Glutamatergic neuron (in vitro differentiated cells): ENCODE measurements at regions not wholly inside any gene's neighbourhood (a gene's known extent, or its start where the extent isn't known, plus 50 kb on each side); places are given as distances from the start of the nearest gene placed in this dataset.

ENCODE experiments used
- DNase-seq: peaks from one replicate; pipeline ENCODE4 v3.0.0; 2022
- H3K27ac Mint-ChIP-seq: one replicate; pipeline ENCODE4 v1.8.0; 2020; ENCODE audit warnings: mild to moderate bottlenecking, mixed read lengths, inconsistent platforms; ENCODE audit not compliant: unreplicated experiment
- H3K27me3 Mint-ChIP-seq: one replicate; pipeline ENCODE4 v1.8.0; 2020; ENCODE audit warnings: mild to moderate bottlenecking, moderate library complexity, mixed read lengths, inconsistent platforms; ENCODE audit not compliant: unreplicated experiment
- H3K36me3 Mint-ChIP-seq: one replicate; pipeline ENCODE4 v1.8.0; 2020; ENCODE audit warnings: mild to moderate bottlenecking, mixed read lengths, inconsistent platforms; ENCODE audit not compliant: unreplicated experiment
- H3K4me1 Mint-ChIP-seq: one replicate; pipeline ENCODE4 v1.8.0; 2020; ENCODE audit warnings: mild to moderate bottlenecking, low read depth, mixed read lengths, inconsistent platforms; ENCODE audit not compliant: unreplicated experiment
- H3K4me3 Mint-ChIP-seq: one replicate; pipeline ENCODE4 v1.8.0; 2020; ENCODE audit warnings: mild to moderate bottlenecking, mixed read lengths, inconsistent platforms; ENCODE audit not compliant: unreplicated experiment
- H3K9me3 Mint-ChIP-seq: one replicate; pipeline ENCODE4 v1.8.0; 2020; ENCODE audit warnings: mild to moderate bottlenecking, moderate library complexity, mixed read lengths, inconsistent platforms; ENCODE audit not compliant: unreplicated experiment
- TF ChIP-seq, protein P1 (sequence below): fragments of 200-600 bp; sonication (generic); IDR thresholded peaks from one replicate; pipeline ENCODE4 v1.5.0; 2021; ENCODE audit not compliant: partially characterized antibody, unreplicated experiment

DNA sequence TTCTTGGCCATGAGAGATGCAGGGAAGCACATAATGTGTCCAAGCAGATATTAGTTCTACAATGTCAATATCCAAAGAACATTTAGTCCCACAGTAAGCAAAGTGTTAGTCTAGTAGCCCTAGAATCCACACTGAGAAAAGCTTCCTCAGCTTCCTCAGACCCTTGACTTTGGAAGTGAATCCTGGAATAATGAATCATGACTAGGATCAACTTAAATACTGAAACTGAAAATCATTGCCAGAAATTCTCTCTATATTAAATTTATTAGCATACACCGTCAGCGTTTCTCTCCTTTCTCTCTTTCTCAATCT, 356.9 kb upstream of the ACVR2A start:
- peaks cover 5% of the 10 kb centered on the region for H3K27me3 Mint-ChIP-seq
- TF ChIP-seq, protein P1, sequence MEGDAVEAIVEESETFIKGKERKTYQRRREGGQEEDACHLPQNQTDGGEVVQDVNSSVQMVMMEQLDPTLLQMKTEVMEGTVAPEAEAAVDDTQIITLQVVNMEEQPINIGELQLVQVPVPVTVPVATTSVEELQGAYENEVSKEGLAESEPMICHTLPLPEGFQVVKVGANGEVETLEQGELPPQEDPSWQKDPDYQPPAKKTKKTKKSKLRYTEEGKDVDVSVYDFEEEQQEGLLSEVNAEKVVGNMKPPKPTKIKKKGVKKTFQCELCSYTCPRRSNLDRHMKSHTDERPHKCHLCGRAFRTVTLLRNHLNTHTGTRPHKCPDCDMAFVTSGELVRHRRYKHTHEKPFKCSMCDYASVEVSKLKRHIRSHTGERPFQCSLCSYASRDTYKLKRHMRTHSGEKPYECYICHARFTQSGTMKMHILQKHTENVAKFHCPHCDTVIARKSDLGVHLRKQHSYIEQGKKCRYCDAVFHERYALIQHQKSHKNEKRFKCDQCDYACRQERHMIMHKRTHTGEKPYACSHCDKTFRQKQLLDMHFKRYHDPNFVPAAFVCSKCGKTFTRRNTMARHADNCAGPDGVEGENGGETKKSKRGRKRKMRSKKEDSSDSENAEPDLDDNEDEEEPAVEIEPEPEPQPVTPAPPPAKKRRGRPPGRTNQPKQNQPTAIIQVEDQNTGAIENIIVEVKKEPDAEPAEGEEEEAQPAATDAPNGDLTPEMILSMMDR = no peak
- no peak overlapping the region for H3K4me3 Mint-ChIP-seq
- DNase-seq = no peak
- no peak overlapping the region for H3K27ac Mint-ChIP-seq
- H3K36me3 Mint-ChIP-seq = no peaks in the 10 kb centered on the region
- H3K9me3 Mint-ChIP-seq = no peaks in the 10 kb centered on the region
- peaks cover 36% of the 10 kb centered on the region for H3K4me1 Mint-ChIP-seq

DNA sequence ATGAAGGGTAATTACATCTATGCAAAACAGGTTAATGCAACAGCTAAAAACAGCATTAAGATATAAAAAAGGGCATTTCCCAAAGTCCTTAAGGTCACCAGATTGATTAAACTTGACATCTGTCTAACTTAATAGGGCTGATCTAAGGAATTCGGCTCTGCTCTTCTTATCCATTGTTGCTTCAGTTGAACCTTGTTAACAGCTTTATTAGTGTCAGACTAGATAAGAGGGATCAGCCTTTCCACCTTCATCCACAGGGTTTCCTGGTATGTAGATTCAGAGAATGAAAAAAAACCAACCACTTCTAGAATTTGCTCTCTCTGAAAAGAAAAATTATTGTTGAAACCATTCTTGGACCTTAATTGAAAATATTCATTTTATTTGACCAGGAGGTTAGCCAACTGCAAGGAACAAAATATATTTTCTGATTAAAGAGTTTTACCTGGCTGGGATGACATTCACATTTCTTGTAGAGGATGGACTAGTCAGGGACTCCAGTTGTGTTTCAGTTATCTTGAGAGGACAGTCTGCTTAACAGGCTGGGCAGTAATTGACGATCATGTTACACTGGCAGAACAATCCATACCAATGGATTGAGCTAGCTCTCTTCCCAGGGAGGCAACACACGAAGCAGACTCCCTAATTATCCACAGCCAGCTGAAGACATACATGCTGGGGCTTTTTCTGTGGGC, 357.4 kb upstream of the ACVR2A start:
- Mint-ChIP-seq H3K9me3 (no peaks in the 10 kb centered on the region), H3K4me1 (peaks cover 36% of the 10 kb centered on the region), H3K27ac (no peak overlapping the region), H3K27me3 (peaks cover 5% of the 10 kb centered on the region), H3K4me3 (no peak overlapping the region), H3K36me3 (no peaks in the 10 kb centered on the region)
- DNase-seq = no peak
- TF ChIP-seq, protein P1 = no peak

DNA sequence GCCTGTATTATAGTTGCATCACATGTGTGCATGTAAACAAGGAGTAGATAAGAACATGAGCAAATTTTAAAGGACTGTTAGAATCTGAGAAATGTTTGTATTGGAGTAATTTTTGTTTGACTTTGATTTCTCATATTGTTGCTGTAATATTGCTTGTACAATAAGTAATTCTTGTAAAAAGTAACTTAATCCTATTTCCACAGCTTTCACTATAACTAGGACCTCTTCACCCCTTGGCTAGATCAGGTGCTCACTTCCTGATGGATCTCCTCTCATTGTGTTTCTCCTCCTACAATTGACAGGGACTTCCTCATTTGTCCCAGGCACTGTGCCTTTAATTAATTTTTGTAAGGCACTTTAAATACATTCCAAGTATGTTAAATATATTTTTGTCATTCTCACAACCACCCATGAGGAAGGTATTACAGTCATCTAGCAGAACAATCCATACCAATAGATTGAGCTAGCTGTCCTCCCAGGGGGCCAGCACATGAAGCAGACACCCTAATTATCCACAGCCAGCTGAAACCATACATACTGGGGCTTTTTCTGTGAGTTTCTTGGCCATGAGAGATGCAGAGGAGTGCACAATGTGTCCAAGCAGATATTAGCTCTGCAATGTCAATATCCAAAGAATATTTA, 359.5 kb upstream of the ACVR2A start:
- TF ChIP-seq, protein P1 = no peak
- H3K4me3 Mint-ChIP-seq = no peak overlapping the region
- H3K27me3 Mint-ChIP-seq = peaks cover 5% of the 10 kb centered on the region
- no peaks in the 10 kb centered on the region for H3K9me3 Mint-ChIP-seq
- peaks cover 36% of the 10 kb centered on the region for H3K4me1 Mint-ChIP-seq
- no peak overlapping the region for H3K27ac Mint-ChIP-seq
- no peaks in the 10 kb centered on the region for H3K36me3 Mint-ChIP-seq
- no peak for DNase-seq

DNA sequence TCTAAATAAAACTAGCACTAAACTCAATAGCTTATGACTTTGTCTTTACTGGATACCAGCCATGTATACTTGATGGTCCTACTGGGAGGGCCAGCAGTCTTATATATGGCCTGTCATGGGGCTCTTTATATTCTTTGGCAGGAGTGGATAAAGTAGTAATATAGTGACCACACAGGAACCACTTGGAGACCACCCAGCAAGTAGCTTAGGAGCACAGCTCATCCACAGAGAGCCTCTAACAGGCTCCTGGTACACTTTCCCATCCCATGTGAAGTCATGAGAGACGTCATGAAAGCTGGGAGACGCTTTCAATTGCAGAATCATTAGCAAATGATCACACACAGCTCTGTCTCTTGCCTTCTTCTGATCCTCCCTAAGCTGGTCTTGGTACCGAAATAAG, 360.9 kb upstream of the ACVR2A start:
- Mint-ChIP-seq H3K27me3 (peaks cover 5% of the 10 kb centered on the region), H3K9me3 (no peaks in the 10 kb centered on the region), H3K4me1 (peaks cover 35% of the 10 kb centered on the region), H3K27ac (no peak overlapping the region), H3K36me3 (no peaks in the 10 kb centered on the region), H3K4me3 (no peak overlapping the region)
- no peak for DNase-seq
- TF ChIP-seq, protein P1 = no peak

DNA sequence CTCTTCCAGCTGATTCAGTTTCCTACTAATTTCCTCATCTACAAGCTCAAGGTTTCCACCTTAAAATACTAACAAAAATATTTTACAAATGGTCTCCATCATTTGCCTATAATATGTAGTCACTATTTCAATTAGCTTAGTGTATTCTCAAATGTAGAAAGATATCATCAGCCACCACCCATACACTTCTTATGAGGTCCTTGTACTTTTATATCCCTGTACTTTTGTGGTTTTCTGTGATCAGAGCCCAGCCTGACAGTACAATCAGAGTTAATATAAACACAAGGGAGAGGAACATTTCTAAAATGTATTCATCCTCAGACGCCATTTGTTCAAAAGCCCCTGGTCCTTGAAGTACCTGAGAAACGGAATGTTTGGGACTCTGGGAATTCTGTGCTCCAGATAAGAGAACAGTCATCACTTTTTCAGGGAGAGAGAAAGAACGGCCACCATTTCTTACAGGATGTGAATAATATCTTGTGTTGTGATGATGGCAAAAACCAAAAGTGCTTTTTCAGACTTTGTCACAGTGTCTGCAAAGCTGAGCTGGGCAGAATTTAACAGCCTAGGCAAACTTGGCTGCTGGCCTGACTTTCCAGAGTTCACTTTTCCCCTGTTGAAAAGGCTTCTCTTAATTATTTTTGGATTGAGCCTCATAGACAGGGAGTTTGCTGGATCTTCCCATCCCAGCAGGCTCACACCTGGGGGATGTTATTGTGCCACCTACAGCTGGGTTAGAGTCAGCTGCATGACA, 361.7 kb upstream of the ACVR2A start:
- no peak overlapping the region for H3K4me3 Mint-ChIP-seq
- H3K27ac Mint-ChIP-seq = no peak overlapping the region
- H3K36me3 Mint-ChIP-seq = no peaks in the 10 kb centered on the region
- DNase-seq = no peak
- no peaks in the 10 kb centered on the region for H3K9me3 Mint-ChIP-seq
- TF ChIP-seq, protein P1 = no peak
- peaks cover 27% of the 10 kb centered on the region for H3K4me1 Mint-ChIP-seq
- H3K27me3 Mint-ChIP-seq = peaks cover under 1% of the 10 kb centered on the region
